Dendritic cell treated with granulocyte-macrophage colony-stimulating factor and Interleukin-4, amounts not matched to agents 40 ng/mL and 50 ng/mL, for 4 days (primary cell): ENCODE measurements at regions not wholly inside any gene's neighbourhood (a gene's known extent, or its start where the extent isn't known, plus 50 kb on each side); places are given as distances from the start of the nearest gene placed in this dataset.

Experiments
- H3K27ac Mint-ChIP-seq: one replicate; pipeline ENCODE4 v1.8.0; 2022; ENCODE audit warnings: mild to moderate bottlenecking, mixed read lengths
- H3K27me3 Mint-ChIP-seq: one replicate; pipeline ENCODE4 v1.8.0; 2022; ENCODE audit warnings: mild to moderate bottlenecking, mixed read lengths
- H3K36me3 Mint-ChIP-seq: one replicate; pipeline ENCODE4 v1.8.0; 2022; ENCODE audit warnings: low read depth, mixed read lengths
- H3K4me1 Mint-ChIP-seq: one replicate; pipeline ENCODE4 v1.8.0; 2022; ENCODE audit warnings: low read depth, mixed read lengths
- H3K4me3 Mint-ChIP-seq: one replicate; pipeline ENCODE4 v1.8.0; 2022; ENCODE audit warnings: mild to moderate bottlenecking, moderate library complexity, mixed read lengths
- H3K9me3 Mint-ChIP-seq: one replicate; pipeline ENCODE4 v1.8.0; 2022; ENCODE audit warnings: mixed read lengths
- intact Hi-C: fragments of 100-400 bp; cut with micrococcal nuclease; formaldehyde crosslinking; loops from one replicate; pipeline ENCODE4 v1.15.0; 2022

DNA sequence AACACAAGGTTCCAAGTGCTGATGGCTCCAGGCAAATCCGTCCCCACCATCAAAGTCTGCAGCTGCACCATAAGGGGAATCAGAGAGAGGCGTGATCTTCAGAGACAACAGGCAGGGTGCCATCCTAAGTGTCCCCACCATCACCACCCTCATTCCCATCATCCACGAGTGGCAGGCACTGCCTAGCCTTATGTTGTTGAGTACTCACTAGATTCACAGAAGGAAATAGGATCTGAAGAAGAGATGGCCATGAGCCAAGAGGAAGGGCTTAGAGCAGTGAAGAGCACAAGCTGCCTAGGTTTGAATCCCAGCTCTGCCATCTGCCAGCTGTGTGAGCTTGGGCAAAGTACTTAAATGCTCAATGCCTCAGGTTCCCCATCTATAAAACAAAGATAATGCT, 207.3 kb upstream of the CSF3R start:
- Mint-ChIP-seq H3K27ac (no peak overlapping the region), H3K9me3 (no peaks in the 10 kb centered on the region), H3K27me3 (peaks cover 17% of the 10 kb centered on the region), H3K4me1 (no peaks in the 10 kb centered on the region), H3K36me3 (no peaks in the 10 kb centered on the region), H3K4me3 (no peak overlapping the region)
- intact Hi-C loops = no loop called here

DNA sequence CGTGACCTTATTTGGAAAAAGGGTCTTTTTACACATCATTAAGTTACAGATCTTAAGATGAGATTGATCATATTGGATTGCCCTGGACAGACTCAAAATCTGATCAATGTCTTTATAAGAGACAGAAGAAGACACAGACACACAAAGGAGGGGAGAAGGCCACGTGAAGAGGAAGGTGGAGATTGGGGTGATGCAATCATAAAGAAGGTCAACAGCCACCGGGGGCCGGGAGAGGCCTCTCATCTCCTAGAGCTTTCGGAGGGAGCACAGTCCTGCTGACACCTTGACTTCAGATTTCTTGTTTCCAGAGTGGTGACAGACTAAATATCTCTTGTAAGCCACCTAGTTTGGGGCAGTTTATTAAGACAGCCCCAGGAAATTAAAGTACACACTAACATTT, 204.6 kb upstream of the CSF3R start:
- Mint-ChIP-seq H3K27ac (no peak overlapping the region), H3K9me3 (no peaks in the 10 kb centered on the region), H3K36me3 (no peaks in the 10 kb centered on the region), H3K4me1 (no peaks in the 10 kb centered on the region), H3K4me3 (no peak overlapping the region), H3K27me3 (peaks cover 11% of the 10 kb centered on the region)
- intact Hi-C loops = no loop called here

DNA sequence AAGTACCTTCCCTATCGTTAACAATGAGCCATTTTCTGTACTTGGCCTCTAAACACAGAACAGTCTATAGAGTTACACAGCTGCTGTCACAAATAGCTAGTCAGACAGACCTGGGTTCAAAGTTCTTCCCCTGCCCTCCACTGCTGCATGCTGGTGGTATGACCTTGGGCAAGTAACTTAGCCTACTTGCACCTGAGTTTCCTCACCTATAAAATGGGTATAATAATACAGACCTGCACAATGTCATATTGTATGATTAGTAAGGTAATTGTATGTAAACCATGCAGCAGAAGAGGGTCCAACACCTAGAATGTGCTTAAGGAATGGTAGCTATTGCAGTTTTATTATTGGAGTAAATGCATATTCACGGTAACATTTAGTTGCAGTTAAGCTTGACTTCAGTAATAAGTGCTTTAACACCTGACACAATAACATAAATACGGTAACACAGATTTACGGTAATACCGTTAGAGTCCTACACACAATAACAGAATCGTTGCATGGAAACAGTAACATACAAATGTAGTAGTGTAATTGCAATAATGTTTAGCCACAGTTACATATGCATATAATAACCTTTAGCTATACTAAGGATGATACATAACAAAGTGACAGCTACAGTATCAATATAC, 193.3 kb upstream of the CSF3R start:
- Mint-ChIP-seq H3K4me1 (no peaks in the 10 kb centered on the region), H3K27ac (no peak overlapping the region), H3K9me3 (no peaks in the 10 kb centered on the region), H3K27me3 (peaks cover 32% of the 10 kb centered on the region), H3K36me3 (no peaks in the 10 kb centered on the region), H3K4me3 (no peak overlapping the region)
- intact Hi-C loops = no loop called here

DNA sequence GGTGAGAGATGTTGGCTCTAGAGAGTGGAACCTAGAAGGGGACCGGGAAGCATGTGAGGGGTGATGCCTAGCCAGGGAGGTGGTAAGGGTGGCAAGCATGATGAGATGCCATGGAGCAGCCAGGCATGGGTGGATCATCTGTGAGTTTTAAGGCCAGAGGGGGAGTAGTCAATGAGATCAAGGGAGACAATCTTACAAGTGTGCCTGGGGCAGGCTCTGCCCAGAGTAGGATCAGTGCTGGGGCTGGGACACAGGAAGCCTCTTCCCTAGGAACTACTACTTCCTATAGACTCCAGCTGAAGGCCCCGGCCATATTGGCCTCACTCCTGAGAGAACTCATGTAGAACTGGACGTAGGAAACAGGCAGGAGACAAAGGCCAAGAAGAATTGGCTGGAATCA, 192.4 kb upstream of the CSF3R start:
- Mint-ChIP-seq H3K4me3 (no peak overlapping the region), H3K9me3 (no peaks in the 10 kb centered on the region), H3K27me3 (peaks cover 36% of the 10 kb centered on the region), H3K27ac (no peak overlapping the region), H3K4me1 (no peaks in the 10 kb centered on the region), H3K36me3 (no peaks in the 10 kb centered on the region)
- intact Hi-C loops = no loop called here

DNA sequence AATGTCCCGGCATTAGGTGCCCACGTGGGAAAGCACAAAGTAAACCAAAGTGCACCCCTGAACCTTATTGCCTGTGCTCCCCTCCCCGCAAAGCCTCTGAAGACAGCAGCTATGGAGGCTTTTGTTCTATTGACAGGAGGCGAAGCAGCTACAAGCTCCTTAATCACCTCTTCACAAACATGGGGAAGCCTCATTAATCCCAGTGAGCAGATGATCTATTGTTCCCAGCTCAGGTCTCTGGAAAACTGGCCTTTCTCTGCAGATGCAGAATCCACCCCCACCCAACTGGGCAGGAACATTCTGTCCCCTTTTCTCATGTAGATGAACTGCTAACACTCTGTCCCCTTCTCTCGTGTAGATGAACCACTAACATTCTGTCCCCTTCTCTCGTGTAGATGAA, 190.5 kb upstream of the CSF3R start:
- Mint-ChIP-seq H3K4me3 (no peak overlapping the region), H3K4me1 (no peaks in the 10 kb centered on the region), H3K36me3 (no peaks in the 10 kb centered on the region), H3K27me3 (peaks cover 34% of the 10 kb centered on the region), H3K9me3 (no peaks in the 10 kb centered on the region), H3K27ac (no peak overlapping the region)
- intact Hi-C loops = no loop called here

DNA sequence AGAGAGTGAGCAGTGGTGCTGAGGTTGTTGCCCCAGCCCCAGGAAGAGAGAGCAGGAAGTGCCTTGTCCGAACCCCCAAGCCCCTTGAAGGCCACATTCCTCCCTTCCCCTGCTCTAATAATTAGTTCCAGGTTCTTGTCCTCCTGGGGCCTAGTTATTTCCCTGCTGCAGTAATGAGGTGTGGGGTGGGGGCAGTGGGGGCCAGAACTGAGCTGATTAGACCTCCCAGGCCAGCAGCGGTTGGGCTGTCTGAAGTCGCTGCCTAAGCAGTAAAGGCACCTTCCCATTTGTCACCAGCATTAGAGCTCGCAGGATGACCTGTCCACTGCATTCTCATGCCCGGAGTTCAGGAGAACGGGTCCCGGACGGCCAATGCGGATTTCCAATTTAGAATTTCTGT, 186.5 kb upstream of the CSF3R start:
- no peaks in the 10 kb centered on the region for H3K36me3 Mint-ChIP-seq
- H3K27me3 Mint-ChIP-seq = peaks cover 28% of the 10 kb centered on the region
- no peaks in the 10 kb centered on the region for H3K9me3 Mint-ChIP-seq
- peaks cover 23% of the 10 kb centered on the region for H3K4me1 Mint-ChIP-seq
- intact Hi-C loops = no loop called here
- H3K27ac Mint-ChIP-seq = no peak overlapping the region
- no peak overlapping the region for H3K4me3 Mint-ChIP-seq

DNA sequence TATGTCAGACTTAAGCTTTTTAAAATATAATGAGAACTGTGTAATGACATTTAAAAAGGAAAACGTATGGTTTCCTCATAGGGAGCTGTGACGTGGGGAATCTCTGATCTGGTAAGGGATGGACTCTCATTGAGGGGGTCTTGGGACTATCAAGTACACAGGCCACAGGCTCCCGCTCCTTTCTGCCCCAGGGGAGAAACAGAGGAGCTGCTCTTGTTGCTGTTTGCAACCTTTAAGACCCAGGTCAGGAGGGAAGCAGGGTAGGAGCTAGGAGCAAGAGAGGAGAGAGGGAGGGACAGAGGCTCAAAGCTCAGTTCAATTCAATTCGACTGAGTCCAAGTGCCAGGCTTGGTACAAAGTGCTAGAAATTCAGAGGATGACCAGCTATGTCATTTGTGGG, 185.1 kb upstream of the CSF3R start:
- no peaks in the 10 kb centered on the region for H3K36me3 Mint-ChIP-seq
- intact Hi-C loops = no loop called here

DNA sequence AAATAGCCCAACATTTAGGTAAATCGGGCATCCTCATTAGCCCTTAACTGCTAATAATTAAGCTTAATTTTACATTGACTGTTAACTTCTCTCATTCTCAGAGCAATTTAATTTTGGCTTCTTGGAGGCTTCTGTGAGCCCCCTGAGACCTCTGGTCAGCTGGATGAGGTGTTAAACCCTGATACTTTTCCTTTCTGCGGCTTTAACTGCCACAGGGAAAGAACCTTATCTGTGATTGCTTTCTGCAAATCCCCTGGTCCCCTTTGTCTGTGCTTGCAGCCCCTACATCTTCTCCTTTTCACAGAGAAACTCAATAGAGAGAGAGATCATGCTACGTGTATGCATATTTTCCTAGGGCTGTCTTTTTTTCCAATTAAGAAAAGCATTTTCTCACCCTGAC, 184.5 kb upstream of the CSF3R start:
- Mint-ChIP-seq H3K27ac (no peak overlapping the region), H3K4me3 (no peak overlapping the region), H3K36me3 (no peaks in the 10 kb centered on the region), H3K9me3 (no peaks in the 10 kb centered on the region), H3K4me1 (peaks cover 32% of the 10 kb centered on the region), H3K27me3 (peaks cover 30% of the 10 kb centered on the region)
- intact Hi-C loops = no loop called here

More for the DNA sequence above, 185.1 kb upstream of the CSF3R start:
- Mint-ChIP-seq H3K9me3 (no peaks in the 10 kb centered on the region), H3K4me1 (peaks cover 29% of the 10 kb centered on the region), H3K27me3 (peaks cover 28% of the 10 kb centered on the region), H3K27ac (no peak overlapping the region), H3K4me3 (no peak overlapping the region)

DNA sequence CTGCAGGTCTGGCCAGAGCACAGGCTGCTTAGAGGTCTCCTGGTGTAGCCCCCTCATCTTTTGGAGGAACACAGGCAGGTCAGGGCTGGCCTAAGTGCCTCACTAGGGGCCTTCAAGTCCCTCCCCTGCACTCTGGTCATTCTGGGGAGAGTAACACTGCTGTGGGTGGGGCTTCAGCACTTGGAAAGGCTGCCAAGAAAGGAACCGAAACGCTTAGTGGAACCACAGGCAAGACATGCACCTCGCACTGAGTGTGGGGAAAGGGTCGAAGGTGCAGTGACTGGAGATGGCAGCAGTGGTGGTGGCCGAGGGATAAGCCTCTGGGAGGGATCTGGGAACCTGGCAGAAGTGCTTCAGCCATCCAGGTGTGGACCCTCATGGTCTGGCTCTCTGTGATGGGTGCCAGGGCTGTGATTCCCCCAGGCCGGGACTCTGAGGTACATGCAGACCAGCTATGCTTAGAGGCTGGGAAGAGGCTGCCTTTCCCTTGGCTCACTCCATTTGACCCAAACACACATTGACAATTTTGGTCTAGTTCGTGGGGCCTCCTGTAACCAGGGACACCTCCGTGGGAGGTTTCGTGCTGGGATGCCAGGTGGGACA, 182.9 kb upstream of the CSF3R start:
- Mint-ChIP-seq H3K27ac (no peak overlapping the region), H3K4me3 (no peak overlapping the region)

DNA sequence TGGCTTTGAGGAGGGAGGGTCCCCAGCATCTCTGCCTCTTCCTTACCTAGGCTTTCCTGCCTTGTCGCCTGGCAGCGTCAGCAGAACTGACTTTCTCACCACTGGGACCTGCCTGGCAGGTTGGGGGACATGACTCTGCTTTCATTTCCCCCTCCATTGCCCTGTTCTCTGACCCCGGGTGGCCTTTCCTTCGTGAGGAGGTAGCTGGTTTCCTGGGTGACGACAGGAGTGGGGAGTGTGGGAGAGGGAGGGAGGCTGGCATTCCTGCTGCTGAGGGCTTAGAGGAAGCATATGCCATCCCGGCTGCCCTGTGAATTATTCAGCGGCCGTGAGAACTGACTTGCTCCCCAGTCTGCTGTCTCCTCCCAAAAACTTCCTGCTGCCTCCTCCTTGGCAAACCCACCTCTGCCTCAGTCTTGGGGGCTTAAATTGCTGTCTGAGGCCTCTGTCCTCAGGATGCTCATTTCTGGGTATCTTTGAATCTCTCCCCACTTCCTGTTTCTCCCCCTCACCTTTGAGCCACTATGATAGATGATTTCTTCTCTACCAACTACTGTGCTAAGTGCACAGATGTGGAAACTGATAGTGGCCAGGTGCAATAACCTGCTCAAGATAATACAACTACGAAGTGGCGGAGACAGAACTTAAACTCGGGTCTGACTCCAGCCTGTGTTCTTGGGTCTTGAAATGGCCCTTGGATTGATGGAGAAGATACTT, 182.0 kb upstream of the CSF3R start:
- Mint-ChIP-seq H3K4me1 (peaks cover 35% of the 10 kb centered on the region), H3K27ac (peak overlapping the region; percentile 18), H3K36me3 (no peaks in the 10 kb centered on the region), H3K4me3 (no peak overlapping the region), H3K9me3 (no peaks in the 10 kb centered on the region), H3K27me3 (peaks cover 28% of the 10 kb centered on the region)
- intact Hi-C loops = no loop called here

More for the DNA sequence above, 182.9 kb upstream of the CSF3R start:
- H3K4me1 Mint-ChIP-seq = peaks cover 35% of the 10 kb centered on the region
- intact Hi-C loops = no loop called here
- H3K27me3 Mint-ChIP-seq = peaks cover 28% of the 10 kb centered on the region
- no peaks in the 10 kb centered on the region for H3K9me3 Mint-ChIP-seq
- H3K36me3 Mint-ChIP-seq = no peaks in the 10 kb centered on the region

DNA sequence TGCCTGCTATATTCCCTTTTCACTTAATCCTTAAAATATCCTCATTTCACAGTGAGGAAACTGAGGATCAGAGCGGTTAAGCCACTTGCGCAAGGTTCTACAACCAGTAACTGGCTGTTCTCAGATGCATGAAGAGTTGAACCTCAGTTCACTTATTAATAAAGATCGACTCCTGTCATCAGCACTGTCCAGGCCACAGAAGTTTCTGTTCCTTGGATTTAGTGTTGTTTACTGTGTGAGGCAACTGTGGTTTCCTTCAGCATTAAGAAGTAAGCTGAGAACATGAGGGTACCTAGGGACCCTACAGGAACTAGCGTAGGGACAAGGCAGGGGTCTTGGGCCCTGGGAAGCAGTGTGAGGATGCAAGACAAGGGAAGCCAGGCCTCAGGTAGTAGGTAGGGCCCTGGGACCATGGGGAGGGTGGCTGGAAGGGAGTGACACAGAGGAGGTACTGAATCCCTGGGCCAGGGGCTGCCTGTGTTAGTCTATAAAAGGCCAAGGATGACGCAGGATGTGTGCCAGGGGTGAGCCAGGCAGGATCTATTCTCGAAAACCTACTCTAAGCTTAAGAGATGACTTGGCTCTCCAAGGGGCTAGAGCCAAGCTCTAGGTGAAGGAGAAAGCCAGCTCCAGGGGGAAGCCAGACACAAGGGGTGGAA, 181.2 kb upstream of the CSF3R start:
- H3K27ac Mint-ChIP-seq = peak overlapping the region; percentile 50
- H3K36me3 Mint-ChIP-seq = no peaks in the 10 kb centered on the region
- intact Hi-C loops = no loop called here
- peaks cover 31% of the 10 kb centered on the region for H3K27me3 Mint-ChIP-seq
- no peaks in the 10 kb centered on the region for H3K9me3 Mint-ChIP-seq
- H3K4me1 Mint-ChIP-seq = peaks cover 35% of the 10 kb centered on the region
- H3K4me3 Mint-ChIP-seq = peak overlapping the region; percentile 7

DNA sequence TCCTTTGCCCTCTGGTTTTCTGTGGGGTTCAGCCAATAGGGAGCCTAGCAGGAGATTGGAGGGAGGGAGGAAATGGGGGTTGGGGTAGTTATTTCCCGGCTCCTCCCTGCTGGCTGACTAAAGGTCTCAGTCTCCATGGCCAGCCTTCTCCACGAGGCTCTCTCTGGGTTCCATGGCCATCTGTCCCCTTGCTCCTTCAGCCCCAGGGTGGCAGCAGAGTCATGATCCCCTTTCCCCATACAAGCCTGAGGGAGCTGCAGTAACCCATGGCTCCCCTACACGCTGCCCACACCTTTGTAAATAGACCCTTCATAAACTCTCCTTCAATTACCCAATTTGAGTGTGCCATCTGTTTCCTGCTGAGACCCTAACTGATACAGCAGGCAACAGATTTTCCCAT, 176.1 kb upstream of the CSF3R start:
- peaks cover 13% of the 10 kb centered on the region for H3K4me1 Mint-ChIP-seq
- no peak overlapping the region for H3K27ac Mint-ChIP-seq
- no peaks in the 10 kb centered on the region for H3K9me3 Mint-ChIP-seq
- intact Hi-C loops = no loop called here
- H3K36me3 Mint-ChIP-seq = no peaks in the 10 kb centered on the region
- no peak overlapping the region for H3K4me3 Mint-ChIP-seq
- peaks cover 27% of the 10 kb centered on the region for H3K27me3 Mint-ChIP-seq

DNA sequence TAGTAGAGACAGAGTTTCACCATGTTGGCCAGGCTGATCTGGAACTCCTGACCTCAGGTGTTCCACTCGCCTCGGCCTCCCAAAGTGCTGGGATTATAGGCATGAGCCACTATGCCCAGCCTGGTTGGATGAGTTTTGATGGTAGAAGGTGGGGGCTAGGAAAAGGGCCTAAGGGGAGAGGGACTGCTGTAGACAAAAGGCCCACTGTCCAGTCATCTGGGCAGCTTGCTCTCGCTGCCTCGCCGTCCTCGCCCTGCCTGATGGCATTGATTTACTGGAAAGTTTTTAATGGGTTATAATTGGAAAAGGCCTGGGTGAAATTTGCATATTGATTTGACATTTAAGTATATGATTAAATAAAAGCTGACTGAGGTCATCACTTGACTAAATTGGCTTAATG, 175.1 kb upstream of the CSF3R start:
- Mint-ChIP-seq H3K36me3 (no peaks in the 10 kb centered on the region), H3K27me3 (peaks cover 31% of the 10 kb centered on the region), H3K4me1 (peaks cover 16% of the 10 kb centered on the region), H3K27ac (no peak overlapping the region), H3K4me3 (no peak overlapping the region), H3K9me3 (no peaks in the 10 kb centered on the region)
- intact Hi-C loops = no loop called here

DNA sequence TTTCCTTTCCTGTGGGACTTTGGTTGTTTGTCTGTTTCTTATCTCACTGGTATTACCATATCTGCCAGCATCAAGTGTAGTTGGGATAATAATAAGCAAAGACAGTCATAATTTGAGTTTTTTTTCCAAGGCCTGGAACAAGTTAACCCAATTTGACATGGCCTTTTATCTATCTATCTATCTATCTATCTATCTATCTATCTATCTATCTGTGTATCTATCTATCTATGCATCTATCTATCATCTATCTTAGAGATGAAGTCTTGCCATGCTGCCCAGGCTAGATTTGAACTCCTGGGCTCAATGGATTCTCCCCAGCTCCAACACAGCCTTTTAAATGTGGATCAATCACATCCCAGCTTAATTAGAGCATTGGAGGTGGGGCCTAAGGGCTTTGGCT, 174.1 kb upstream of the CSF3R start:
- peaks cover 20% of the 10 kb centered on the region for H3K4me1 Mint-ChIP-seq
- peaks cover 34% of the 10 kb centered on the region for H3K27me3 Mint-ChIP-seq
- no peak overlapping the region for H3K27ac Mint-ChIP-seq
- no peaks in the 10 kb centered on the region for H3K9me3 Mint-ChIP-seq
- intact Hi-C loops = no loop called here
- H3K4me3 Mint-ChIP-seq = no peak overlapping the region
- H3K36me3 Mint-ChIP-seq = no peaks in the 10 kb centered on the region
